Ishikawa (cell line): ENCODE measurements at regions not wholly inside any gene's neighbourhood (a gene's known extent, or its start where the extent isn't known, plus 50 kb on each side); places are given as distances from the start of the nearest gene placed in this dataset.

Experiments used
- CEBPB ChIP-seq: IDR thresholded peaks from 2 replicates; pipeline ENCODE4 v1.6.1; 2012
- CREB1 ChIP-seq: IDR thresholded peaks from 2 replicates; pipeline ENCODE4 v1.6.1; 2012; ENCODE audit warnings: low read depth
- EP300 ChIP-seq: IDR thresholded peaks from 2 replicates; pipeline ENCODE4 v1.6.1; 2012; ENCODE audit warnings: borderline replicate concordance
- NFIC ChIP-seq: IDR thresholded peaks from 2 replicates; pipeline ENCODE4 v1.6.1; 2012
- RAD21 ChIP-seq: IDR thresholded peaks from 2 replicates; pipeline ENCODE4 v1.6.1; 2012; ENCODE audit warnings: low read depth
- TAF1 ChIP-seq: IDR thresholded peaks from 2 replicates; pipeline ENCODE4 v1.6.1; 2012; ENCODE audit warnings: low read depth, mild to moderate bottlenecking
- TCF12 ChIP-seq: IDR thresholded peaks from 2 replicates; pipeline ENCODE4 v1.6.1; 2012; ENCODE audit warnings: low read depth
- TEAD4 ChIP-seq: IDR thresholded peaks from 2 replicates; pipeline ENCODE4 v1.6.1; 2012
- YY1 ChIP-seq: IDR thresholded peaks from 2 replicates; pipeline ENCODE4 v1.6.1; 2012; ENCODE audit warnings: low read depth
- TF ChIP-seq, protein P1 (sequence below): IDR thresholded peaks from 2 replicates; pipeline ENCODE4 v1.6.1; 2012
- TF ChIP-seq, protein P2 (sequence below): IDR thresholded peaks from 2 replicates; pipeline ENCODE4 v1.6.1; 2012; ENCODE audit warnings: low read depth, mild to moderate bottlenecking

DNA sequence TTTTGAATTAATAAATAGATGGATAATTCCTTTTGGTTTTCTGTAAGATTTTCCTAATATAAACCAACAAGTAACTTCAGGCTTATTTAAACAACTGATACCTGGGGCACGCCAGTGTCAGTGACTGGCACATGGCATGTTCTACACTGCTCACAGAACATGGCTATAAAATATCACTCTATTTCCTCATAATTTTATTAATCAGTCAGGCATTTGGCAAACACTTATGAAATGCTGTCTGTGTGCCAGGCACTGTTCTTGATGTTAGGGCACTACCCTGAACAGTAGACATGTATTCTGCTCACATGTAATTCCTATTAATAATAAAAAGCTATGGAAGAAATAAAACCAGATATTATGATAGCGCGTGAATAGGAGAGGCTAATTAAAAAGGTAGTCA is 661.0 kb downstream of the DTWD2 start:
- TF ChIP-seq EP300 (no peak), CEBPB (no peak), TEAD4 (no peak), YY1 (no peak), TAF1 (no peak), RAD21 (no peak), CREB1 (no peak), TCF12 (no peak), NFIC (no peak)
- TF ChIP-seq, protein P1, sequence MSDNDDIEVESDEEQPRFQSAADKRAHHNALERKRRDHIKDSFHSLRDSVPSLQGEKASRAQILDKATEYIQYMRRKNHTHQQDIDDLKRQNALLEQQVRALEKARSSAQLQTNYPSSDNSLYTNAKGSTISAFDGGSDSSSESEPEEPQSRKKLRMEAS: no peak
- TF ChIP-seq, protein P2, sequence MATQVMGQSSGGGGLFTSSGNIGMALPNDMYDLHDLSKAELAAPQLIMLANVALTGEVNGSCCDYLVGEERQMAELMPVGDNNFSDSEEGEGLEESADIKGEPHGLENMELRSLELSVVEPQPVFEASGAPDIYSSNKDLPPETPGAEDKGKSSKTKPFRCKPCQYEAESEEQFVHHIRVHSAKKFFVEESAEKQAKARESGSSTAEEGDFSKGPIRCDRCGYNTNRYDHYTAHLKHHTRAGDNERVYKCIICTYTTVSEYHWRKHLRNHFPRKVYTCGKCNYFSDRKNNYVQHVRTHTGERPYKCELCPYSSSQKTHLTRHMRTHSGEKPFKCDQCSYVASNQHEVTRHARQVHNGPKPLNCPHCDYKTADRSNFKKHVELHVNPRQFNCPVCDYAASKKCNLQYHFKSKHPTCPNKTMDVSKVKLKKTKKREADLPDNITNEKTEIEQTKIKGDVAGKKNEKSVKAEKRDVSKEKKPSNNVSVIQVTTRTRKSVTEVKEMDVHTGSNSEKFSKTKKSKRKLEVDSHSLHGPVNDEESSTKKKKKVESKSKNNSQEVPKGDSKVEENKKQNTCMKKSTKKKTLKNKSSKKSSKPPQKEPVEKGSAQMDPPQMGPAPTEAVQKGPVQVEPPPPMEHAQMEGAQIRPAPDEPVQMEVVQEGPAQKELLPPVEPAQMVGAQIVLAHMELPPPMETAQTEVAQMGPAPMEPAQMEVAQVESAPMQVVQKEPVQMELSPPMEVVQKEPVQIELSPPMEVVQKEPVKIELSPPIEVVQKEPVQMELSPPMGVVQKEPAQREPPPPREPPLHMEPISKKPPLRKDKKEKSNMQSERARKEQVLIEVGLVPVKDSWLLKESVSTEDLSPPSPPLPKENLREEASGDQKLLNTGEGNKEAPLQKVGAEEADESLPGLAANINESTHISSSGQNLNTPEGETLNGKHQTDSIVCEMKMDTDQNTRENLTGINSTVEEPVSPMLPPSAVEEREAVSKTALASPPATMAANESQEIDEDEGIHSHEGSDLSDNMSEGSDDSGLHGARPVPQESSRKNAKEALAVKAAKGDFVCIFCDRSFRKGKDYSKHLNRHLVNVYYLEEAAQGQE: no peak
